ENCODE measurements at regions not wholly inside any gene's neighbourhood (a gene's known extent, or its start where the extent isn't known, plus 50 kb on each side); places are given as distances from the start of the nearest gene placed in this dataset.

GRCh38 chr16:76023835-76024234 is 253.4 kb upstream of the CNTNAP4 start:
- WGBS, 3 donors: 72 to 79% (median 77%) methylated on average over 2 of the region's 2 CpGs
- intact Hi-C loops (cut with DNase I): no loop called here

GRCh38 chr16:76035689-76036088 is 241.5 kb upstream of the CNTNAP4 start:
- no peaks in the 10 kb centered on the region for H3K27me3 ChIP-seq (ENCODE audit: insufficient read depth in 3 of 3, low read length in 2 of 3)
- no peaks in the 10 kb centered on the region for H3K4me1 ChIP-seq
- ATAC-seq (no peak), DNase-seq (no peak)
- H3K36me3 ChIP-seq (ENCODE audit: insufficient read depth in 1 of 2, low read depth in 1 of 2): no peaks in the 10 kb centered on the region
- 43 to 53% (median 47%) methylated on average over 2 of the region's 2 CpGs for WGBS, 3 donors
- intact Hi-C loops (cut with DNase I): no loop called here
- no peaks in the 10 kb centered on the region for H3K9me3 ChIP-seq
- TF ChIP-seq CTCF (IDR thresholded peaks at IDR 0.05): no peak
- H3K27ac ChIP-seq: no peak overlapping the region
- H3K4me3 ChIP-seq: no peak overlapping the region

More at GRCh38 chr16:76023835-76024234, 253.4 kb upstream of the CNTNAP4 start:
- no peak for DNase-seq
- Histone ChIP-seq H3K4me1 (no peaks in the 10 kb centered on the region), H3K27me3 (ENCODE audit: insufficient read depth in 3 of 3, low read length in 2 of 3) (peaks cover 0 to 3% (median 0%) of the 10 kb centered on the region in 3 donors), H3K27ac (no peak overlapping the region), H3K4me3 (no peak overlapping the region), H3K36me3 (ENCODE audit: insufficient read depth in 1 of 2, low read depth in 1 of 2) (no peaks in the 10 kb centered on the region), H3K9me3 (no peaks in the 10 kb centered on the region)
- ATAC-seq: no peak
- no peak for TF ChIP-seq CTCF (IDR thresholded peaks at IDR 0.05)

GRCh38 chr16:76038097-76038496 is 239.1 kb upstream of the CNTNAP4 start:
- intact Hi-C loops (cut with DNase I): no loop called here
- no peaks in the 10 kb centered on the region for H3K9me3 ChIP-seq
- no peak for DNase-seq
- no peaks in the 10 kb centered on the region for H3K4me1 ChIP-seq
- H3K4me3 ChIP-seq: no peak overlapping the region
- WGBS, 3 donors: 71 to 83% (median 72%) methylated on average over 1 of the region's 1 CpG
- ATAC-seq: no peak
- no peak for TF ChIP-seq CTCF (IDR thresholded peaks at IDR 0.05)
- no peaks in the 10 kb centered on the region for H3K27me3 ChIP-seq (ENCODE audit: insufficient read depth in 3 of 3, low read length in 2 of 3)
- H3K27ac ChIP-seq: no peak overlapping the region
- H3K36me3 ChIP-seq (ENCODE audit: insufficient read depth in 1 of 2, low read depth in 1 of 2): no peaks in the 10 kb centered on the region

- ATAC-seq (no peak), DNase-seq (no peak)
- WGBS, 3 donors: 70 to 91% (median 80%) methylated on average over 2 of the region's 2 CpGs
- H3K36me3 ChIP-seq (ENCODE audit: insufficient read depth in 1 of 2, low read depth in 1 of 2): no peaks in the 10 kb centered on the region
- no peak overlapping the region for H3K4me3 ChIP-seq
- H3K4me1 ChIP-seq: no peaks in the 10 kb centered on the region
- H3K27ac ChIP-seq: no peak overlapping the region
- intact Hi-C loops (cut with DNase I): no loop called here
- no peaks in the 10 kb centered on the region for H3K27me3 ChIP-seq (ENCODE audit: insufficient read depth in 3 of 3, low read length in 2 of 3)
- TF ChIP-seq CTCF (IDR thresholded peaks at IDR 0.05): no peak
- peaks cover 4% of the 10 kb centered on the region for H3K9me3 ChIP-seq
Measured at GRCh38 chr16:76052725-76053124, 224.5 kb upstream of the CNTNAP4 start.

GRCh38 chr16:76059186-76059585 is 218.0 kb upstream of the CNTNAP4 start:
- no peaks in the 10 kb centered on the region for H3K9me3 ChIP-seq
- H3K27ac ChIP-seq: no peak overlapping the region
- H3K4me1 ChIP-seq: no peaks in the 10 kb centered on the region
- ATAC-seq: no peak
- WGBS, 3 donors: 62 to 80% (median 67%) methylated on average over 3 of the region's 3 CpGs
- no peak for DNase-seq
- intact Hi-C loops (cut with DNase I): no loop called here
- TF ChIP-seq CTCF (IDR thresholded peaks at IDR 0.05): no peak
- no peaks in the 10 kb centered on the region for H3K27me3 ChIP-seq (ENCODE audit: insufficient read depth in 3 of 3, low read length in 2 of 3)
- H3K4me3 ChIP-seq: no peak overlapping the region
- no peaks in the 10 kb centered on the region for H3K36me3 ChIP-seq (ENCODE audit: insufficient read depth in 1 of 2, low read depth in 1 of 2)

Measured in psoas muscle (tissue), 7 donors.